Epidermal melanocyte (primary cell): ENCODE measurements at regions not wholly inside any gene's neighbourhood (a gene's known extent, or its start where the extent isn't known, plus 50 kb on each side); places are given as distances from the start of the nearest gene placed in this dataset.
A peak's percentile ranks its signal among the peaks of the same experiment; 100 is the strongest.
"Not testable (repeated sequence)": the region's sequence is repeated elsewhere in the genome, so short reads cannot be mapped to it uniquely, and the experiment has no call there.

Experiments used
- DNase-seq: peaks from one replicate; pipeline ENCODE4 v3.0.0; 2011; ENCODE audit warnings: low spot score; ENCODE audit not compliant: insufficient read length

GRCh38 chr5:81830596-81830995, 79.7 kb upstream of the SSBP2 start:
- DNase-seq: no peak

GRCh38 chr5:81829242-81829641, 78.3 kb upstream of the SSBP2 start:
- no peak for DNase-seq

- no peak for DNase-seq
Measured at GRCh38 chr5:81827500-81827899, 76.6 kb upstream of the SSBP2 start.

GRCh38 chr5:81826128-81826527, 75.2 kb upstream of the SSBP2 start:
- DNase-seq: no peak

GRCh38 chr5:81825237-81825636, 74.3 kb upstream of the SSBP2 start:
- peak; percentile 44 for DNase-seq

- not testable (repeated sequence) for DNase-seq
Measured at GRCh38 chr5:81823736-81824135, 72.8 kb upstream of the SSBP2 start.

GRCh38 chr5:81820863-81821262, 70.0 kb upstream of the SSBP2 start:
- no peak for DNase-seq

- DNase-seq: no peak
Measured at GRCh38 chr5:81820318-81820636, 69.4 kb upstream of the SSBP2 start.

- DNase-seq: no peak
Measured at GRCh38 chr5:81819556-81820317, 68.8 kb upstream of the SSBP2 start.

- no peak for DNase-seq
Measured at GRCh38 chr5:81817980-81818379, 67.1 kb upstream of the SSBP2 start.

- no peak for DNase-seq
Measured at GRCh38 chr5:81817086-81817485, 66.2 kb upstream of the SSBP2 start.

GRCh38 chr5:81815321-81815720, 64.4 kb upstream of the SSBP2 start:
- no peak for DNase-seq

GRCh38 chr5:81808106-81808505, 57.2 kb upstream of the SSBP2 start:
- DNase-seq: no peak

- DNase-seq: no peak
Measured at GRCh38 chr5:81805086-81805485, 54.2 kb upstream of the SSBP2 start.

- DNase-seq: no peak
Measured at GRCh38 chr5:81803812-81804211, 52.9 kb upstream of the SSBP2 start.

- no peak for DNase-seq
Measured at GRCh38 chr5:81802625-81803024, 51.7 kb upstream of the SSBP2 start.

- DNase-seq: no peak
Measured at GRCh38 chr5:81802020-81802419, 51.1 kb upstream of the SSBP2 start.

GRCh38 chr5:81800797-81801196, 49.9 kb upstream of the SSBP2 start:
- DNase-seq: no peak
